Mammary epithelial cell (primary cell): ENCODE measurements at regions not wholly inside any gene's neighbourhood (a gene's known extent, or its start where the extent isn't known, plus 50 kb on each side); places are given as distances from the start of the nearest gene placed in this dataset.

ENCODE experiments used
- CTCF ChIP-seq, 2 donors: IDR thresholded peaks in 1 of 2; conservative IDR thresholded peaks in 1 of 2; 2 replicates each; pipeline ENCODE4 v1.5.1; 2011 to 2012; ENCODE audit warnings: inconsistent platforms in 2 of 2, low read length in 2 of 2, mild to moderate bottlenecking in 2 of 2, control low read depth in 1 of 2, low read depth in 1 of 2; ENCODE audit not compliant: insufficient read depth in 1 of 2; ENCODE audit errors: extremely low read depth in 1 of 2
- EZH2 ChIP-seq: IDR thresholded peaks from 2 replicates; pipeline ENCODE4 v1.6.1; 2012; ENCODE audit warnings: low read length, inconsistent platforms, borderline replicate concordance

GRCh38 chr20:60494476-60494875 is 536.3 kb downstream of the CDH26 start:
- TF ChIP-seq CTCF (conservative IDR thresholded peaks at IDR 0.05 in 1 of 2, IDR thresholded peaks at IDR 0.05 in 1 of 2; ENCODE audit: extremely low read depth in 1 of 2, insufficient read depth in 1 of 2, low read depth in 1 of 2, low read length in 2 of 2) (no peak), EZH2 (no peak)
